GM23338 (cell line): ENCODE measurements at regions not wholly inside any gene's neighbourhood (a gene's known extent, or its start where the extent isn't known, plus 50 kb on each side); places are given as distances from the start of the nearest gene placed in this dataset.

ENCODE experiments used
- ATAC-seq: fragments of 200-7000 bp; cut with Tn5 transposase; 3 replicates; pipeline ENCODE4 v1.9.1; 2020
- DNase-seq: peaks from one replicate; pipeline ENCODE4 v3.0.0-alpha.2; 2015; ENCODE audit warnings: low spot score
- H2AFZ ChIP-seq: fragments of 200-600 bp; sonication (generic); 2 replicates; pipeline ENCODE4 v1.8.0; 2016; ENCODE audit warnings: antibody characterized with exemption, mild to moderate bottlenecking, moderate library complexity
- H3F3A ChIP-seq: fragments of 200-600 bp; sonication (generic); replicated peaks from 2 replicates; pipeline ENCODE4 v1.8.0; 2017; ENCODE audit warnings: antibody characterized with exemption, mixed run types, low read depth
- H3K27ac ChIP-seq: fragments of 200-600 bp; sonication (generic); 2 replicates; pipeline ENCODE4 v1.6.1; 2016; ENCODE audit warnings: low read depth
- H3K27me3 ChIP-seq: fragments of 200-600 bp; sonication (generic); 2 replicates; pipeline ENCODE4 v1.8.0; 2016; ENCODE audit warnings: mild to moderate bottlenecking, mixed run types, moderate library complexity; ENCODE audit not compliant: insufficient read depth
- H3K36me3 ChIP-seq: fragments of 200-600 bp; sonication (generic); 2 replicates; pipeline ENCODE4 v1.8.0; 2016; ENCODE audit warnings: mild to moderate bottlenecking; ENCODE audit not compliant: insufficient read depth
- H3K4me1 ChIP-seq: fragments of 200-600 bp; sonication (generic); 2 replicates; pipeline ENCODE4 v1.8.0; 2016; ENCODE audit warnings: mild to moderate bottlenecking, moderate library complexity; ENCODE audit not compliant: insufficient read depth
- H3K4me2 ChIP-seq: fragments of 200-600 bp; sonication (generic); 2 replicates; pipeline ENCODE4 v1.7.1; 2017; ENCODE audit warnings: mixed run types
- H3K4me3 ChIP-seq: fragments of 200-600 bp; sonication (generic); 2 replicates; pipeline ENCODE4 v1.6.1; 2016; ENCODE audit warnings: mixed run types
- H3K79me2 ChIP-seq: fragments of 200-600 bp; sonication (generic); replicated peaks from 2 replicates; pipeline ENCODE4 v1.8.0; 2017; ENCODE audit warnings: mild to moderate bottlenecking; ENCODE audit not compliant: insufficient read depth
- H3K9me2 ChIP-seq: fragments of 200-600 bp; sonication (generic); 2 replicates; pipeline ENCODE4 v1.8.0; 2017; ENCODE audit not compliant: insufficient read depth
- H4K20me1 ChIP-seq: fragments of 200-600 bp; sonication (generic); replicated peaks from 2 replicates; pipeline ENCODE4 v1.8.0; 2017; ENCODE audit warnings: mild to moderate bottlenecking; ENCODE audit not compliant: insufficient read depth
- H3K27ac Mint-ChIP-seq: 2 replicates; pipeline ENCODE4 v1.8.0; 2020; ENCODE audit warnings: inconsistent platforms, mild to moderate bottlenecking, moderate library complexity, mixed read lengths
- H3K27me3 Mint-ChIP-seq: 3 replicates; pipeline ENCODE4 v1.8.0; 2022; ENCODE audit warnings: low read depth, mild to moderate bottlenecking, moderate library complexity, mixed read lengths, inconsistent platforms; ENCODE audit not compliant: insufficient read depth, poor library complexity
- H3K36me3 Mint-ChIP-seq: 3 replicates; pipeline ENCODE4 v1.8.0; 2021; ENCODE audit warnings: low read depth, mild to moderate bottlenecking, inconsistent platforms, moderate library complexity, mixed read lengths
- H3K4me1 Mint-ChIP-seq: 3 replicates; pipeline ENCODE4 v1.8.0; 2020; ENCODE audit warnings: mild to moderate bottlenecking, inconsistent platforms, mixed read lengths
- H3K4me3 Mint-ChIP-seq: 3 replicates; pipeline ENCODE4 v1.8.0; 2021; ENCODE audit warnings: moderate library complexity, mild to moderate bottlenecking, inconsistent platforms, mixed read lengths
- H3K9me3 Mint-ChIP-seq: 3 replicates; pipeline ENCODE4 v1.8.0; 2020; ENCODE audit warnings: moderate library complexity, mild to moderate bottlenecking, inconsistent platforms, mixed read lengths
- CREB1 ChIP-seq: fragments of 250-450 bp; sonication (Bioruptor Pico); IDR thresholded peaks from 2 replicates; pipeline ENCODE4 v1.5.0; 2020; ENCODE audit warnings: low read depth, mild to moderate bottlenecking, moderate library complexity
- CTCF ChIP-seq, 2 experiments: fragments of 200-600 bp in 1 of 2; sonication (generic) in 1 of 2; conservative IDR thresholded peaks; 2 replicates each; pipeline versions ENCODE4 v1.5.1 to v1.6.1; 2016 to 2017; ENCODE audit warnings: antibody characterized with exemption in 2 of 2, low read depth in 2 of 2, mild to moderate bottlenecking in 2 of 2, moderate library complexity in 1 of 2
- EZH2 ChIP-seq: fragments of 200-600 bp; sonication (generic); IDR thresholded peaks from one replicate; pipeline ENCODE4 v1.8.0; 2017; ENCODE audit warnings: antibody characterized with exemption, mild to moderate bottlenecking, low read depth; ENCODE audit not compliant: unreplicated experiment
- JUNB ChIP-seq: IDR thresholded peaks from one replicate; pipeline ENCODE4 v1.6.1; 2016; ENCODE audit warnings: antibody characterized with exemption; ENCODE audit not compliant: unreplicated experiment
- NANOG ChIP-seq: IDR thresholded peaks from 2 replicates; pipeline ENCODE4 v1.6.1; 2016; ENCODE audit warnings: antibody characterized with exemption, borderline replicate concordance
- POLR2AphosphoS5 ChIP-seq: IDR thresholded peaks from 2 replicates; pipeline ENCODE4 v1.6.1; 2016; ENCODE audit warnings: antibody characterized with exemption, low read depth
- REST ChIP-seq: IDR thresholded peaks from one replicate; pipeline ENCODE4 v1.6.1; 2018; ENCODE audit warnings: antibody characterized with exemption; ENCODE audit not compliant: unreplicated experiment
- STAT1 ChIP-seq: IDR thresholded peaks from one replicate; pipeline ENCODE4 v1.6.1; 2016; ENCODE audit warnings: antibody characterized with exemption; ENCODE audit not compliant: unreplicated experiment
- ZNF331 ChIP-seq: fragments of 250-450 bp; sonication (Bioruptor Pico); IDR thresholded peaks from 2 replicates; pipeline ENCODE4 v1.5.0; 2020; ENCODE audit warnings: low read depth, mild to moderate bottlenecking, moderate library complexity
- TF ChIP-seq, protein P1 (sequence below): fragments of 250-450 bp; sonication (Bioruptor Pico); IDR thresholded peaks from 2 replicates; pipeline ENCODE4 v1.5.0; 2020; ENCODE audit warnings: mild to moderate bottlenecking, moderate library complexity
- TF ChIP-seq, protein P2 (sequence below): IDR thresholded peaks from 2 replicates; pipeline ENCODE4 v1.6.1; 2016; ENCODE audit warnings: antibody characterized with exemption

DNA sequence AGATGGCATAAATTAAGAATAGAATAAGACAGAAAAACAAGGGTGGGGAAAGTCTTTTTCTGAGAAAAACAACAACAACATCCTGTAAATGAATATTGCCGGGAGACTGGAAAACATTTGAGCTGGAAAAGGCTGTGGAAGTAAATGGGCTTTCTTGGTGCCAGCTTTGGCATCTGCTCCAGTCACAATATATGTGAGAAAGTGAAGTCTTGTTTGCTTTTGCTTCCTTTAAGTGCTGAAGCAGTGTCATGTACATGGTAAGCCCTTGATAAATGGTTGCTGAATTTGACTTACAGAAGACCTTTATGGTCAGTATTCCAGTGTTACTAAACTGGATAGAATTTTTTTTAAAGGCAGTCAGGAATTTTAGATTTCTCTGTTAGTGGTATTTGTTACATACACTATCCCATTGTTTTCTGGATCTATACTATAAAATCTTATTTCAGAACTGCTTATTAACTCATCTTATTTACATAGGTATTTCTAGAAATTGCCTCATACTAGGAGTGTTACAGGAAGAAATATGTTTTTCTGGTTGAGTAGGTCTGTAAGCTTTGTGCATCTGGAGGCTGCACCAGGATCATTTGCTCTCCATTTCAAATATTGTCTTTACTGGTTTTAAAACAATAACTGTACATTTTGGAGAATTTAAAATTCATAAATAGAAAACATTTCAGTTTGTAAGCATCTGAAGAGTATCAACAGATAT lies 201.7 kb upstream of the FOXP2 start:
- Mint-ChIP-seq H3K27me3 (no peaks in the 10 kb centered on the region), H3K9me3 (no peaks in the 10 kb centered on the region), H3K4me3 (no peak overlapping the region), H3K36me3 (no peaks in the 10 kb centered on the region), H3K4me1 (peaks cover 24% of the 10 kb centered on the region), H3K27ac (no peak overlapping the region)
- Histone ChIP-seq H3K27ac (no peak overlapping the region), H3K4me1 (peaks cover 14% of the 10 kb centered on the region; the same call in 1 of the 2 replicates), H3K79me2 (no peaks in the 10 kb centered on the region), H3K4me2 (no peak overlapping the region), H3K4me3 (no peak overlapping the region), H3K27me3 (no peaks in the 10 kb centered on the region), H3F3A (no peaks in the 10 kb centered on the region), H4K20me1 (no peaks in the 10 kb centered on the region), H2AFZ (no peak overlapping the region), H3K36me3 (no peaks in the 10 kb centered on the region), H3K9me2 (peaks cover 5% of the 10 kb centered on the region; the same call in 1 of the 2 replicates)
- ATAC-seq (no peak), DNase-seq (no peak)
- no peak for TF ChIP-seq NANOG
- TF ChIP-seq EZH2 = no peak
- TF ChIP-seq ZNF331 (CRISPR knock-in tag) = no peak
- no peak for TF ChIP-seq CREB1 (CRISPR knock-in tag)
- TF ChIP-seq CTCF (conservative IDR thresholded peaks at IDR 0.05; ENCODE audit: low read depth in 2 of 2) = no peak
- TF ChIP-seq, protein P1, sequence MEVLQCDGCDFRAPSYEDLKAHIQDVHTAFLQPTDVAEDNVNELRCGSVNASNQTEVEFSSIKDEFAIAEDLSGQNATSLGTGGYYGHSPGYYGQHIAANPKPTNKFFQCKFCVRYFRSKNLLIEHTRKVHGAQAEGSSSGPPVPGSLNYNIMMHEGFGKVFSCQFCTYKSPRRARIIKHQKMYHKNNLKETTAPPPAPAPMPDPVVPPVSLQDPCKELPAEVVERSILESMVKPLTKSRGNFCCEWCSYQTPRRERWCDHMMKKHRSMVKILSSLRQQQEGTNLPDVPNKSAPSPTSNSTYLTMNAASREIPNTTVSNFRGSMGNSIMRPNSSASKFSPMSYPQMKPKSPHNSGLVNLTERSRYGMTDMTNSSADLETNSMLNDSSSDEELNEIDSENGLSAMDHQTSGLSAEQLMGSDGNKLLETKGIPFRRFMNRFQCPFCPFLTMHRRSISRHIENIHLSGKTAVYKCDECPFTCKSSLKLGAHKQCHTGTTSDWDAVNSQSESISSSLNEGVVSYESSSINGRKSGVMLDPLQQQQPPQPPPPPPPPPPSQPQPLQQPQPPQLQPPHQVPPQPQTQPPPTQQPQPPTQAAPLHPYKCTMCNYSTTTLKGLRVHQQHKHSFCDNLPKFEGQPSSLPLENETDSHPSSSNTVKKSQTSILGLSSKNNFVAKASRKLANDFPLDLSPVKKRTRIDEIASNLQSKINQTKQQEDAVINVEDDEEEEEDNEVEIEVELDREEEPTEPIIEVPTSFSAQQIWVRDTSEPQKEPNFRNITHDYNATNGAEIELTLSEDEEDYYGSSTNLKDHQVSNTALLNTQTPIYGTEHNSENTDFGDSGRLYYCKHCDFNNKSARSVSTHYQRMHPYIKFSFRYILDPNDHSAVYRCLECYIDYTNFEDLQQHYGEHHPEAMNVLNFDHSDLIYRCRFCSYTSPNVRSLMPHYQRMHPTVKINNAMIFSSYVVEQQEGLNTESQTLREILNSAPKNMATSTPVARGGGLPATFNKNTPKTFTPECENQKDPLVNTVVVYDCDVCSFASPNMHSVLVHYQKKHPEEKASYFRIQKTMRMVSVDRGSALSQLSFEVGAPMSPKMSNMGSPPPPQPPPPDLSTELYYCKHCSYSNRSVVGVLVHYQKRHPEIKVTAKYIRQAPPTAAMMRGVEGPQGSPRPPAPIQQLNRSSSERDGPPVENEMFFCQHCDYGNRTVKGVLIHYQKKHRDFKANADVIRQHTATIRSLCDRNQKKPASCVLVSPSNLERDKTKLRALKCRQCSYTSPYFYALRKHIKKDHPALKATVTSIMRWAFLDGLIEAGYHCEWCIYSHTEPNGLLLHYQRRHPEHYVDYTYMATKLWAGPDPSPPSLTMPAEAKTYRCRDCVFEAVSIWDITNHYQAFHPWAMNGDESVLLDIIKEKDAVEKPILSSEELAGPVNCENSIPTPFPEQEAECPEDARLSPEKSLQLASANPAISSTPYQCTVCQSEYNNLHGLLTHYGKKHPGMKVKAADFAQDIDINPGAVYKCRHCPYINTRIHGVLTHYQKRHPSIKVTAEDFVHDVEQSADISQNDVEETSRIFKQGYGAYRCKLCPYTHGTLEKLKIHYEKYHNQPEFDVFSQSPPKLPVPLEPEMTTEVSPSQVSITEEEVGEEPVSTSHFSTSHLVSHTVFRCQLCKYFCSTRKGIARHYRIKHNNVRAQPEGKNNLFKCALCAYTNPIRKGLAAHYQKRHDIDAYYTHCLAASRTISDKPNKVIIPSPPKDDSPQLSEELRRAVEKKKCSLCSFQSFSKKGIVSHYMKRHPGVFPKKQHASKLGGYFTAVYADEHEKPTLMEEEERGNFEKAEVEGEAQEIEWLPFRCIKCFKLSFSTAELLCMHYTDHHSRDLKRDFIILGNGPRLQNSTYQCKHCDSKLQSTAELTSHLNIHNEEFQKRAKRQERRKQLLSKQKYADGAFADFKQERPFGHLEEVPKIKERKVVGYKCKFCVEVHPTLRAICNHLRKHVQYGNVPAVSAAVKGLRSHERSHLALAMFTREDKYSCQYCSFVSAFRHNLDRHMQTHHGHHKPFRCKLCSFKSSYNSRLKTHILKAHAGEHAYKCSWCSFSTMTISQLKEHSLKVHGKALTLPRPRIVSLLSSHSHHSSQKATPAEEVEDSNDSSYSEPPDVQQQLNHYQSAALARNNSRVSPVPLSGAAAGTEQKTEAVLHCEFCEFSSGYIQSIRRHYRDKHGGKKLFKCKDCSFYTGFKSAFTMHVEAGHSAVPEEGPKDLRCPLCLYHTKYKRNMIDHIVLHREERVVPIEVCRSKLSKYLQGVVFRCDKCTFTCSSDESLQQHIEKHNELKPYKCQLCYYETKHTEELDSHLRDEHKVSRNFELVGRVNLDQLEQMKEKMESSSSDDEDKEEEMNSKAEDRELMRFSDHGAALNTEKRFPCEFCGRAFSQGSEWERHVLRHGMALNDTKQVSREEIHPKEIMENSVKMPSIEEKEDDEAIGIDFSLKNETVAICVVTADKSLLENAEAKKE (CRISPR knock-in tag) = no peak
- TF ChIP-seq REST = no peak
- no peak for TF ChIP-seq POLR2AphosphoS5
- TF ChIP-seq, protein P2, sequence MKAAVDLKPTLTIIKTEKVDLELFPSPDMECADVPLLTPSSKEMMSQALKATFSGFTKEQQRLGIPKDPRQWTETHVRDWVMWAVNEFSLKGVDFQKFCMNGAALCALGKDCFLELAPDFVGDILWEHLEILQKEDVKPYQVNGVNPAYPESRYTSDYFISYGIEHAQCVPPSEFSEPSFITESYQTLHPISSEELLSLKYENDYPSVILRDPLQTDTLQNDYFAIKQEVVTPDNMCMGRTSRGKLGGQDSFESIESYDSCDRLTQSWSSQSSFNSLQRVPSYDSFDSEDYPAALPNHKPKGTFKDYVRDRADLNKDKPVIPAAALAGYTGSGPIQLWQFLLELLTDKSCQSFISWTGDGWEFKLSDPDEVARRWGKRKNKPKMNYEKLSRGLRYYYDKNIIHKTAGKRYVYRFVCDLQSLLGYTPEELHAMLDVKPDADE = no peak
- TF ChIP-seq JUNB = no peak
- no peak for TF ChIP-seq STAT1
